ENCODE measurements at regions not wholly inside any gene's neighbourhood (a gene's known extent, or its start where the extent isn't known, plus 50 kb on each side); places are given as distances from the start of the nearest gene placed in this dataset.

- TF ChIP-seq POLR2AphosphoS5 (IDR thresholded peaks at IDR 0.05) (no peak), CTCF (IDR thresholded peaks at IDR 0.05) (no peak), EP300 (IDR thresholded peaks at IDR 0.05; ENCODE audit: low read depth) (no peak)
Observed at GRCh38 chr21:25127007-25127406, 480.3 kb downstream of the MRPL39 start.

All from transverse colon (tissue), 4 donors.